Left cardiac atrium (tissue), 4 donors: ENCODE measurements at regions not wholly inside any gene's neighbourhood (a gene's known extent, or its start where the extent isn't known, plus 50 kb on each side); places are given as distances from the start of the nearest gene placed in this dataset.

Experiments used
- ATAC-seq, 2 donors: fragments of 200-7000 bp; cut with Tn5 transposase; one replicate each; pipeline ENCODE4 v1.9.1; 2020; ENCODE audit warnings: mild to moderate bottlenecking in 2 of 2, moderate library complexity in 2 of 2
- DNase-seq: peaks from one replicate; pipeline ENCODE4 v3.0.0-alpha.2; 2020
- intact Hi-C, 2 donors: fragments of 100-400 bp; cut with DNase I; formaldehyde crosslinking; loops; one replicate each; pipeline versions ENCODE4 v1.14.1 to v1.15.1; 2022 to 2023
- donor health status: DM: no; HTN: yes; CAD: no.
- donor health status: DM: no; HTN: yes; CAD: no; lungs with severe emphysema.
- donor health status: DM: yes; HTN: yes; CAD: no.
- donor health status: Dilated cardiomyopathy.

- intact Hi-C loops, result loop anchor here in 1 of 2 donors (10.0 kb wide), 1 partner anchor 1924 kb away; no protein-coding TSS in a partner anchor
- peak; percentile 35 to 41 for ATAC-seq
- DNase-seq, result no peak
These were observed 180.8 kb downstream of the C12orf50 start for GRCh38 chr12:87848248-87848868.

- ATAC-seq (no peak), DNase-seq (no peak)
- intact Hi-C loops, result loop anchor here in 1 of 2 donors (10.0 kb wide), 1 partner anchor 1922 kb away; no protein-coding TSS in a partner anchor
These were observed 182.1 kb downstream of the C12orf50 start for GRCh38 chr12:87847147-87847546.

GRCh38 chr12:87846045-87846444, 183.2 kb downstream of the C12orf50 start:
- DNase-seq, result no peak
- intact Hi-C loops, result loop anchor here in 1 of 2 donors (10.0 kb wide), 1 partner anchor 1921 kb away; no protein-coding TSS in a partner anchor
- no peak for ATAC-seq

- intact Hi-C loops, result loop anchor here in 1 of 2 donors (10.0 kb wide), 1 partner anchor 1917 kb away; no protein-coding TSS in a partner anchor
- ATAC-seq, result no peak
These were observed 187.3 kb downstream of the C12orf50 start for GRCh38 chr12:87841935-87842334.

GRCh38 chr12:87836190-87836589, 193.0 kb downstream of the C12orf50 start:
- DNase-seq (no peak), ATAC-seq (no peak)
- intact Hi-C loops, result no loop called here

More at GRCh38 chr12:87841935-87842334, 187.3 kb downstream of the C12orf50 start:
- no peak for DNase-seq

- DNase-seq (no peak), ATAC-seq (no peak)
- intact Hi-C loops, result no loop called here
These were observed 200.7 kb downstream of the C12orf50 start for GRCh38 chr12:87828382-87828973.

- intact Hi-C loops, result no loop called here
- ATAC-seq (peak in 1 of 2 donors; percentile 83), DNase-seq (no peak)
These were observed 201.4 kb downstream of the C12orf50 start for GRCh38 chr12:87827638-87828264.

GRCh38 chr12:87822923-87823322, 206.3 kb downstream of the C12orf50 start:
- ATAC-seq, result no peak
- intact Hi-C loops, result no loop called here
- no peak for DNase-seq

GRCh38 chr12:87820524-87821202, 208.5 kb downstream of the C12orf50 start:
- ATAC-seq (peak in 1 of 2 donors; percentile 88), DNase-seq (no peak)
- intact Hi-C loops, result no loop called here

- intact Hi-C loops, result no loop called here
- no peak for DNase-seq
- ATAC-seq, result no peak
These were observed 210.8 kb downstream of the C12orf50 start for GRCh38 chr12:87818441-87818840.

GRCh38 chr12:87815771-87816585, 213.2 kb downstream of the C12orf50 start:
- DNase-seq, result no peak
- intact Hi-C loops, result no loop called here
- ATAC-seq, result peak in 1 of 2 donors; percentile 62

GRCh38 chr12:87814625-87815024, 214.6 kb downstream of the C12orf50 start:
- DNase-seq, result no peak
- intact Hi-C loops, result no loop called here
- no peak for ATAC-seq

GRCh38 chr12:87813476-87814234, 215.5 kb downstream of the C12orf50 start:
- peak; percentile 55 to 89 for ATAC-seq

GRCh38 chr12:87812681-87813080, 216.5 kb downstream of the C12orf50 start:
- DNase-seq (no peak), ATAC-seq (no peak)
- intact Hi-C loops, result no loop called here

More at GRCh38 chr12:87813476-87814234, 215.5 kb downstream of the C12orf50 start:
- intact Hi-C loops, result no loop called here
- DNase-seq, result no peak

GRCh38 chr12:87812030-87812429, 217.2 kb downstream of the C12orf50 start:
- DNase-seq (no peak), ATAC-seq (peak in 1 of 2 donors; percentile 28)
- intact Hi-C loops, result no loop called here

- ATAC-seq, result no peak
- no peak for DNase-seq
- intact Hi-C loops, result no loop called here
These were observed 219.3 kb downstream of the C12orf50 start for GRCh38 chr12:87809916-87810315.

- intact Hi-C loops, result no loop called here
- DNase-seq (no peak), ATAC-seq (no peak)
These were observed 222.1 kb downstream of the C12orf50 start for GRCh38 chr12:87807086-87807485.

- intact Hi-C loops, result no loop called here
- no peak for ATAC-seq
- DNase-seq, result no peak
These were observed 222.9 kb downstream of the C12orf50 start for GRCh38 chr12:87806310-87806709.
